Heart right ventricle (tissue), 16 donors: ENCODE measurements at regions not wholly inside any gene's neighbourhood (a gene's known extent, or its start where the extent isn't known, plus 50 kb on each side); places are given as distances from the start of the nearest gene placed in this dataset.

ENCODE experiments used
- ATAC-seq, 8 donors: fragments of 200-7000 bp; cut with Tn5 transposase; one replicate each; pipeline ENCODE4 v1.9.1; 2020; ENCODE audit warnings: mild to moderate bottlenecking in 8 of 8, moderate library complexity in 8 of 8, moderate number of reproducible peaks in 1 of 8
- DNase-seq, 2 donors: peaks; one replicate each; pipeline ENCODE4 v3.0.0-alpha.2; 2020
- H3K27ac ChIP-seq, 10 donors: fragments of 200-600 bp; sonication (generic) in 2 of 10; one replicate each; pipeline versions ENCODE4 v1.5.0 to v1.8.0; 2020 to 2022; ENCODE audit warnings: mild to moderate bottlenecking in 3 of 10
- H3K27me3 ChIP-seq, 7 donors: fragments of 200-600 bp; one replicate each; pipeline ENCODE4 v1.8.0; 2021 to 2022; ENCODE audit warnings: mild to moderate bottlenecking in 2 of 7
- H3K36me3 ChIP-seq, 9 donors: fragments of 200-600 bp; sonication (generic) in 1 of 9; one replicate each; pipeline versions ENCODE4 v1.5.0 to v1.8.0; 2020 to 2022; ENCODE audit warnings: mild to moderate bottlenecking in 2 of 9
- H3K4me1 ChIP-seq, 9 donors: fragments of 200-600 bp; sonication (generic) in 1 of 9; one replicate each; pipeline versions ENCODE4 v1.5.0 to v1.8.0; 2020 to 2022; ENCODE audit warnings: mild to moderate bottlenecking in 4 of 9
- H3K4me3 ChIP-seq, 10 donors: fragments of 200-600 bp; sonication (generic) in 2 of 10; one replicate each; pipeline versions ENCODE4 v1.5.0 to v1.8.0; 2020 to 2022; ENCODE audit warnings: mild to moderate bottlenecking in 7 of 10, moderate library complexity in 2 of 10
- H3K9me3 ChIP-seq, 11 donors: fragments of 200-600 bp in 10 of 11; sonication (generic) in 2 of 11; one replicate each; pipeline versions ENCODE4 v1.5.0 to v1.8.0; 2013 to 2022; ENCODE audit warnings: mild to moderate bottlenecking in 2 of 11, control low read depth in 1 of 11, moderate library complexity in 1 of 11
- WGBS, 2 donors: extraction: QIAGEN DNeasy Blood & Tissue Kit; methylation state at CpG; one replicate each; pipeline ENCODE4 v1.1.7; 2013; ENCODE audit warnings: inconsistent platforms in 1 of 2; 5-methylcytosine and 5-hydroxymethylcytosine counted together
- intact Hi-C, 10 donors: fragments of 100-400 bp; cut with DNase I; formaldehyde crosslinking; loops; one replicate each; pipeline versions ENCODE4 v1.11.1 to v1.14.2; 2022
- TF ChIP-seq, protein P1 (sequence below), 9 donors: fragments of 200-600 bp; sonication (generic) in 2 of 9; IDR thresholded peaks; one replicate each; pipeline versions ENCODE4 v1.5.0 to v1.8.0; 2021 to 2022; ENCODE audit warnings: antibody characterized with exemption in 9 of 9, mild to moderate bottlenecking in 5 of 9, moderate library complexity in 1 of 9
- donor health status: Arrhythmogenic right ventricular cardiomyopathy.
- donor health status: ischemic (EF 13 %, LVEDD 7.1; RV severe dilation, severe dysfunction).
- donor health status: healthy with polysubstance abuse.
- donor health status: DM: no; HTN: yes; CAD: no.
- donor health status: DM: no; HTN: no; CAD: no.
- donor health status: ischemic (EF 25% LVEDD 6.9; RV normal size, moderate dysfunction).
- donor health status: ischemic (EF 25% LVEDD 5.7; RV mildly dilated, moderate dysfunction).
- donor health status: healthy.
- donor health status: DM: yes; HTN: yes; CAD: no.
- donor health status: Ischemic cardiomyopathy.
- donor health status: ischemic (EF 35%, LVEDD 5.7; RV mildly dilated, moderate dysfunction).
- donor health status: nonischemic (EF 11% LVEDD 7.7; RV severe dilation, severe dysfunction).
- donor health status: DM: yes; HTN: yes; CAD: no.
- donor health status: PGD.
- donor health status: ischemic (EF 29% LVEDD 5.4; RV normal size, mild dysfunction).
- donor health status: nonischemic (EF 23%, LVEDD 6.1; RV moderate dilation, normal function).

DNA sequence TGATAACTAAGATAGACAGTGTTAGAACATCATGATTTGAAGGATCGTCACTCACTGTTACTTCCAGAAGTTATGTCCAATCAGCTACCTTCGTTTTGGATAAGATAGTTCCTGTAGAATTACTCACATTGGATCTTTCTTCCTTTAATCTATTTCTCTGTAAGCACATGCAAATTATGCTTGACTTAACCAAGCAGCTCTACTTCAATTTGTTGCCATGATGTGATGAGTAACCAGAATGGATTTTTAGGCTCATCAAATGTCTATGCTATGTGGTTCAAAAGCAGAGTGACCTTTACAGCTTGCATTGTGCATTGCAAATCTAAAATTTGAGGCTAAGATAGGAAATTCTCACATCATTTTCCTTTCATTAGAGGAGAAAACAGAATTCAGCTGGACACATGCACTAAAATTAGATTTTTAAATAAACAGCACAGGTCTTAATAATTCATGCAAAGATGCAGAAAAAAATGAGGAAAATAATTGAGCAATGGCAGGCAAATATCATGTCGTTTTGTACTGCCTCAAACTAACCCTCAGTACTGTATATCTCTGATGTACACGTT, 76.7 kb upstream of the ZFP64 start:
- WGBS, 2 donors: 65 to 72% methylated on average over 4 of the region's 4 CpGs
- no peaks in the 10 kb centered on the region for H3K9me3 ChIP-seq
- H3K36me3 ChIP-seq: no peaks in the 10 kb centered on the region
- H3K4me1 ChIP-seq: no peaks in the 10 kb centered on the region
- peaks cover 0 to 10% (median 0%) of the 10 kb centered on the region in 7 donors for H3K27me3 ChIP-seq
- ATAC-seq: no peak
- TF ChIP-seq, protein P1, sequence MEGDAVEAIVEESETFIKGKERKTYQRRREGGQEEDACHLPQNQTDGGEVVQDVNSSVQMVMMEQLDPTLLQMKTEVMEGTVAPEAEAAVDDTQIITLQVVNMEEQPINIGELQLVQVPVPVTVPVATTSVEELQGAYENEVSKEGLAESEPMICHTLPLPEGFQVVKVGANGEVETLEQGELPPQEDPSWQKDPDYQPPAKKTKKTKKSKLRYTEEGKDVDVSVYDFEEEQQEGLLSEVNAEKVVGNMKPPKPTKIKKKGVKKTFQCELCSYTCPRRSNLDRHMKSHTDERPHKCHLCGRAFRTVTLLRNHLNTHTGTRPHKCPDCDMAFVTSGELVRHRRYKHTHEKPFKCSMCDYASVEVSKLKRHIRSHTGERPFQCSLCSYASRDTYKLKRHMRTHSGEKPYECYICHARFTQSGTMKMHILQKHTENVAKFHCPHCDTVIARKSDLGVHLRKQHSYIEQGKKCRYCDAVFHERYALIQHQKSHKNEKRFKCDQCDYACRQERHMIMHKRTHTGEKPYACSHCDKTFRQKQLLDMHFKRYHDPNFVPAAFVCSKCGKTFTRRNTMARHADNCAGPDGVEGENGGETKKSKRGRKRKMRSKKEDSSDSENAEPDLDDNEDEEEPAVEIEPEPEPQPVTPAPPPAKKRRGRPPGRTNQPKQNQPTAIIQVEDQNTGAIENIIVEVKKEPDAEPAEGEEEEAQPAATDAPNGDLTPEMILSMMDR (IDR thresholded peaks at IDR 0.05): no peak
- no peak for DNase-seq
- intact Hi-C loops: no loop called here
- H3K4me3 ChIP-seq: no peak overlapping the region
- no peak overlapping the region for H3K27ac ChIP-seq

DNA sequence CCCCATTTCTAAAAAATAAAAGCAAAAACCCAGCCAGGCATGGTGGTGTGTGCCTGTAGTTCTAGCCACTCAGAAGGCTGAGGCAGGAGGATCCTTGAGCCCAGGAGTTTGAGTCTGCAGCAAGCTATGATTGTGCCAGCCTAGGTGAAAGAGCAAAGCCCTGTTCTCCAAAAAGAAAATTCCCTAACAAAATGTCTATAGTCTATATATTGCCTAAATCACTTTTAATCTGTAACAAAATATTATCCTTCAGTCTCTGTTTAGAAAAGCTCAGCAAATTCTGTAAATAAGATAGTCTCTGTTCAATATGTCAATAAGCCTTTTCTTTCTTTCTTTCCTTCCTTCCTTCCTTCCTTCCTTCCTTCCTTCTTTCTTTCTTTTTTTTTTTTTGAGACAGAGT, 75.8 kb upstream of the ZFP64 start:
- no peak for ATAC-seq
- H3K36me3 ChIP-seq: no peaks in the 10 kb centered on the region
- DNase-seq: no peak
- intact Hi-C loops: no loop called here
- H3K27me3 ChIP-seq: peaks cover 0 to 17% (median 3%) of the 10 kb centered on the region in 7 donors
- H3K4me1 ChIP-seq: no peaks in the 10 kb centered on the region
- H3K4me3 ChIP-seq: no peak overlapping the region
- H3K9me3 ChIP-seq: no peaks in the 10 kb centered on the region
- no peak overlapping the region for H3K27ac ChIP-seq
- TF ChIP-seq, protein P1 (IDR thresholded peaks at IDR 0.05): no peak

DNA sequence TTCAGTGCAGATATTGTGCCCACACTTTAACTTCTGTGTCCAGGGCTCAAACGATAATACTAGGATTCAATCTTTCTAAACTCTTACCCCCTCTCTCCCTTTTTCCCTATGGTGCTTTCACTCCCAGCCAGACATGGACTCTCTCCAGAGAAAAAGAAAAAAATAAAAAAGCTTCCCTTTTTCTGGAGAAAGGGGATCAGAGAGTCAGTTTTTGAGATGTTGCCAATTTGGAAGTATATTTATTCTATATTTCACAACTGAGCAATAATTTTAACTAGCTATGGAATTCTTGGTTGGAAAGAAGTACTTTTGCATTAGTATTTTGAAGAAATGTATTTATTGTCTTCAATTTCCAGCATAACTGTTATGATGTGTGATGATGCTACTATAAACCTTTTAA, 72.2 kb upstream of the ZFP64 start:
- Histone ChIP-seq H3K27me3 (peaks cover 0 to 30% (median 6%) of the 10 kb centered on the region in 7 donors), H3K4me3 (no peak overlapping the region), H3K27ac (no peak overlapping the region), H3K36me3 (no peaks in the 10 kb centered on the region), H3K4me1 (no peaks in the 10 kb centered on the region), H3K9me3 (no peaks in the 10 kb centered on the region)
- DNase-seq: no peak
- intact Hi-C loops: no loop called here
- no peak for ATAC-seq
- TF ChIP-seq, protein P1 (IDR thresholded peaks at IDR 0.05): no peak
- 59 to 67% methylated on average over 1 of the region's 1 CpG for WGBS, 2 donors

DNA sequence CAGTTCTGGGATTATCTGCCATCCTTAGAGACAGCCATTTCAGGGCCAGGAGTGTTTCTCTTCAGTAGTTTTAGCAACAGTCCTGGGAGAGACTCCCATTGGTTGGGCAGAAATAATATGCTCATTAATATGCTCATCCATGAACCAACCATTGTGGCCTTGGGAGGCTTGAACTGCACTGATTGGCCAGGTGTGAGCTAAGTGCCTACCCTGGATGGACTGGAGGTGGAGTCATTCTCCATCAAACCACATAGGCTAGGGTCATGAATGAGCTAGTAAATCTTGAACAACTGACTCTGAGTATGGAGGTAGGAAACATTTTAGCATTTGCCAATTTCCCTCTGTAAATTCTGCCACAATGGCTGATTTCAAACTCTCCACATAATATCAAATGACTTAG, 70.2 kb upstream of the ZFP64 start:
- no peak overlapping the region for H3K27ac ChIP-seq
- H3K36me3 ChIP-seq: no peaks in the 10 kb centered on the region
- H3K4me3 ChIP-seq: no peak overlapping the region
- intact Hi-C loops: no loop called here
- no peaks in the 10 kb centered on the region for H3K9me3 ChIP-seq
- TF ChIP-seq, protein P1 (IDR thresholded peaks at IDR 0.05): no peak
- ATAC-seq (no peak), DNase-seq (no peak)
- no peaks in the 10 kb centered on the region for H3K4me1 ChIP-seq
- H3K27me3 ChIP-seq: peaks cover 0 to 36% (median 6%) of the 10 kb centered on the region in 7 donors
